Activated T-cell treated with anti-CD3 and anti-CD28 coated beads, Interleukin-2, amount 50 U/mL, for 48 hours (primary cell): ENCODE measurements at regions not wholly inside any gene's neighbourhood (a gene's known extent, or its start where the extent isn't known, plus 50 kb on each side); places are given as distances from the start of the nearest gene placed in this dataset.

Experiments used
- DNase-seq, 2 experiments: peaks; one replicate each; pipeline ENCODE4 v3.0.0-alpha.2; 2020

DNA sequence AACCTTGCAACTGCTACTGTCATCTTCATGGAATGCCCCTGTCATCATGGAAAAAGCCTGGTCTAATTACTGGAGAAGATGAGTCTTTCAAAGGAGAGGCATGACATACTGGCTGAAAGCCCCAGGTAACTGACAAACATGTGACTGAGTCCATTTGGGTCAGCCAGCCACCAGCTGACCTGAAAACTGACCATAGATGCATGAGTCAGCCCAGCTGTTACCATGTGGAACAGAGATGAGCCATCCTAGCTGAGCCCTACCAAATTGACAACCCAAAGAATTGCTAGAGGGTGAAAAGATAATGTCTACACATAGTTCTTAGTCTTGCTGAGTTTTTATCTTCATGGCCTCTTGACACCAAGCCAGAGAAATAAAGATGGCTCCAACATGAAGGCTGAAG, 311.8 kb downstream of the UTP18 start:
- DNase-seq = no peak
